ENCODE measurements at regions not wholly inside any gene's neighbourhood (a gene's known extent, or its start where the extent isn't known, plus 50 kb on each side); places are given as distances from the start of the nearest gene placed in this dataset.

GRCh38 chr4:24060932-24061331 lies 171.1 kb upstream of the PPARGC1A start:
- Histone ChIP-seq H3K79me2 (ENCODE audit: insufficient read depth, low read depth, low read length) (no peaks in the 10 kb centered on the region), H3K4me1 (ENCODE audit: insufficient read depth, low read length, poor library complexity, severe bottlenecking) (no peaks in the 10 kb centered on the region), H2AFZ (ENCODE audit: low read length) (no peak overlapping the region), H4K20me1 (ENCODE audit: insufficient read depth, low read length) (no peaks in the 10 kb centered on the region), H3K36me3 (ENCODE audit: insufficient read depth, low read length) (no peaks in the 10 kb centered on the region), H3K9me2 (ENCODE audit: insufficient read depth, low read length) (no peaks in the 10 kb centered on the region), H3K4me3 (ENCODE audit: low read depth, low read length, poor library complexity, severe bottlenecking) (no peak overlapping the region), H3K27ac (ENCODE audit: low read depth, low read length, poor library complexity, severe bottlenecking) (no peak overlapping the region), H3K4me2 (ENCODE audit: low read length) (no peak overlapping the region), H3K9me3 (ENCODE audit: low read length) (no peaks in the 10 kb centered on the region)
- no peak for DNase-seq (ENCODE audit: low spot score)
- ChIA-PET POLR2A (interaction anchor here (0.6 kb wide), 1 partner anchor 20 kb away, joined by 3 read pairs; no protein-coding TSS in a partner anchor), CTCF (ENCODE audit: unreplicated experiment) (no interaction called here)
- intact Hi-C loops (cut with micrococcal nuclease; ENCODE audit: unreplicated experiment) = no loop called here
- BruUV-seq (replicated peaks) = no TSS peak
- no peak for TF ChIP-seq CTCF (conservative IDR thresholded peaks at IDR 0.05; ENCODE audit: low read length)
- TF ChIP-seq EZH2phosphoT487 (IDR thresholded peaks at IDR 0.05; ENCODE audit: borderline replicate concordance, low read depth, low read length) = no peak

GRCh38 chr4:24059839-24060238 lies 170.0 kb upstream of the PPARGC1A start:
- Histone ChIP-seq H3K79me2 (ENCODE audit: insufficient read depth, low read depth, low read length) (no peaks in the 10 kb centered on the region), H4K20me1 (ENCODE audit: insufficient read depth, low read length) (no peaks in the 10 kb centered on the region), H3K4me1 (ENCODE audit: insufficient read depth, low read length, poor library complexity, severe bottlenecking) (no peaks in the 10 kb centered on the region), H3K4me2 (ENCODE audit: low read length) (no peak overlapping the region), H2AFZ (ENCODE audit: low read length) (no peak overlapping the region), H3K9me3 (ENCODE audit: low read length) (no peaks in the 10 kb centered on the region), H3K9me2 (ENCODE audit: insufficient read depth, low read length) (no peaks in the 10 kb centered on the region), H3K27ac (ENCODE audit: low read depth, low read length, poor library complexity, severe bottlenecking) (no peak overlapping the region), H3K4me3 (ENCODE audit: low read depth, low read length, poor library complexity, severe bottlenecking) (no peak overlapping the region), H3K36me3 (ENCODE audit: insufficient read depth, low read length) (no peaks in the 10 kb centered on the region)
- TF ChIP-seq CTCF (conservative IDR thresholded peaks at IDR 0.05; ENCODE audit: low read length) (no peak), EZH2phosphoT487 (IDR thresholded peaks at IDR 0.05; ENCODE audit: borderline replicate concordance, low read depth, low read length) (no peak)
- no peak for DNase-seq (ENCODE audit: low spot score)
- no TSS peak for BruUV-seq (replicated peaks)
- ChIA-PET POLR2A (no interaction called here), CTCF (ENCODE audit: unreplicated experiment) (interaction anchor here (1.0 kb wide), 1 partner anchor 27 kb away, joined by 3 read pairs; no protein-coding TSS in a partner anchor)
- intact Hi-C loops (cut with micrococcal nuclease; ENCODE audit: unreplicated experiment) = no loop called here

GRCh38 chr4:24057915-24058559 lies 168.2 kb upstream of the PPARGC1A start:
- Histone ChIP-seq H3K79me2 (ENCODE audit: insufficient read depth, low read depth, low read length) (no peaks in the 10 kb centered on the region), H3K27ac (ENCODE audit: low read depth, low read length, poor library complexity, severe bottlenecking) (no peak overlapping the region), H3K4me1 (ENCODE audit: insufficient read depth, low read length, poor library complexity, severe bottlenecking) (no peaks in the 10 kb centered on the region), H2AFZ (ENCODE audit: low read length) (no peak overlapping the region), H3K36me3 (ENCODE audit: insufficient read depth, low read length) (no peaks in the 10 kb centered on the region), H3K4me2 (ENCODE audit: low read length) (no peak overlapping the region), H4K20me1 (ENCODE audit: insufficient read depth, low read length) (no peaks in the 10 kb centered on the region), H3K4me3 (ENCODE audit: low read depth, low read length, poor library complexity, severe bottlenecking) (no peak overlapping the region), H3K9me3 (ENCODE audit: low read length) (no peaks in the 10 kb centered on the region), H3K9me2 (ENCODE audit: insufficient read depth, low read length) (no peaks in the 10 kb centered on the region)
- BruUV-seq (replicated peaks) = no TSS peak
- intact Hi-C loops (cut with micrococcal nuclease; ENCODE audit: unreplicated experiment) = no loop called here
- no peak for DNase-seq (ENCODE audit: low spot score)
- POLR2A ChIA-PET = no interaction called here
- CTCF ChIA-PET (ENCODE audit: unreplicated experiment) = no interaction called here
- TF ChIP-seq EZH2phosphoT487 (IDR thresholded peaks at IDR 0.05; ENCODE audit: borderline replicate concordance, low read depth, low read length) (no peak), CTCF (conservative IDR thresholded peaks at IDR 0.05; ENCODE audit: low read length) (no peak)
